ENCODE measurements at regions not wholly inside any gene's neighbourhood (a gene's known extent, or its start where the extent isn't known, plus 50 kb on each side); places are given as distances from the start of the nearest gene placed in this dataset.
"Not testable (repeated sequence)": the region's sequence is repeated elsewhere in the genome, so short reads cannot be mapped to it uniquely, and the experiment has no call there.

GRCh38 chr12:131429697-131430096 is 281.2 kb upstream of the SFSWAP start:
- intact Hi-C loops (cut with micrococcal nuclease); H3K27ac Mint-ChIP-seq: not testable (repeated sequence)
- H3K27me3 Mint-ChIP-seq: peaks cover 14 to 33% (median 17%) of the 10 kb centered on the region in 5 donors

GRCh38 chr12:131430158-131430742 is 280.6 kb upstream of the SFSWAP start:
- Mint-ChIP-seq H3K27ac (no peak overlapping the region), H3K27me3 (peaks cover 16 to 36% (median 23%) of the 10 kb centered on the region in 5 donors), H3K4me1 (no peaks in the 10 kb centered on the region), H3K4me3 (no peak overlapping the region), H3K36me3 (peaks cover 0 to 3% (median 0%) of the 10 kb centered on the region in 5 donors), H3K9me3 (peaks cover 0 to 19% (median 6%) of the 10 kb centered on the region in 11 donors)
- Histone ChIP-seq H3K27me3 (ENCODE audit: control insufficient read depth in 2 of 2, insufficient read depth in 2 of 2, low read length in 2 of 2) (no peaks in the 10 kb centered on the region), H3K4me1 (ENCODE audit: control insufficient read depth in 2 of 2, insufficient read depth in 2 of 2, low read length in 2 of 2) (no peaks in the 10 kb centered on the region), H3K4me3 (ENCODE audit: low read length) (no peak overlapping the region), H3K9me3 (ENCODE audit: control insufficient read depth in 2 of 3, low read length in 3 of 3) (no peaks in the 10 kb centered on the region), H3K27ac (ENCODE audit: low read depth, low read length) (no peak overlapping the region), H3K36me3 (ENCODE audit: control insufficient read depth in 2 of 3, insufficient read depth in 3 of 3, low read length in 3 of 3) (no peaks in the 10 kb centered on the region)
- ATAC-seq (no peak), DNase-seq (no peak)
- ChIA-PET CTCF (no interaction called here), POLR2A (no interaction called here)
- intact Hi-C loops (cut with micrococcal nuclease): no loop called here

More at GRCh38 chr12:131429697-131430096, 281.2 kb upstream of the SFSWAP start:
- H3K27me3 ChIP-seq (ENCODE audit: control insufficient read depth in 2 of 2, insufficient read depth in 2 of 2, low read length in 2 of 2); CTCF ChIA-PET; H3K9me3 ChIP-seq (ENCODE audit: control insufficient read depth in 2 of 3, low read length in 3 of 3); H3K36me3 ChIP-seq (ENCODE audit: control insufficient read depth in 2 of 3, insufficient read depth in 3 of 3, low read length in 3 of 3); H3K36me3 Mint-ChIP-seq; DNase-seq; POLR2A ChIA-PET; H3K4me3 Mint-ChIP-seq; H3K4me1 Mint-ChIP-seq; H3K27ac ChIP-seq (ENCODE audit: low read depth, low read length); ATAC-seq; H3K4me3 ChIP-seq (ENCODE audit: low read length); H3K4me1 ChIP-seq (ENCODE audit: control insufficient read depth in 2 of 2, insufficient read depth in 2 of 2, low read length in 2 of 2): not testable (repeated sequence)
- H3K9me3 Mint-ChIP-seq: peaks cover 3 to 24% (median 9%) of the 10 kb centered on the region in 11 donors

- ATAC-seq; H3K4me3 Mint-ChIP-seq; H3K4me1 ChIP-seq (ENCODE audit: control insufficient read depth in 2 of 2, insufficient read depth in 2 of 2, low read length in 2 of 2); H3K36me3 ChIP-seq (ENCODE audit: control insufficient read depth in 2 of 3, insufficient read depth in 3 of 3, low read length in 3 of 3); H3K4me1 Mint-ChIP-seq; H3K27me3 ChIP-seq (ENCODE audit: control insufficient read depth in 2 of 2, insufficient read depth in 2 of 2, low read length in 2 of 2); H3K36me3 Mint-ChIP-seq; H3K27ac ChIP-seq (ENCODE audit: low read depth, low read length); H3K4me3 ChIP-seq (ENCODE audit: low read length); H3K9me3 ChIP-seq (ENCODE audit: control insufficient read depth in 2 of 3, low read length in 3 of 3); H3K27ac Mint-ChIP-seq; intact Hi-C loops (cut with micrococcal nuclease); CTCF ChIA-PET; DNase-seq; POLR2A ChIA-PET: not testable (repeated sequence)
- H3K27me3 Mint-ChIP-seq: peaks cover 14 to 41% (median 27%) of the 10 kb centered on the region in 5 donors
- H3K9me3 Mint-ChIP-seq: peaks cover 0 to 12% (median 3%) of the 10 kb centered on the region in 11 donors
Measured at GRCh38 chr12:131431126-131431655, 279.7 kb upstream of the SFSWAP start.

GRCh38 chr12:131432532-131433260 is 278.2 kb upstream of the SFSWAP start:
- no peak overlapping the region for H3K27ac ChIP-seq (ENCODE audit: low read depth, low read length)
- POLR2A ChIA-PET: no interaction called here
- intact Hi-C loops (cut with micrococcal nuclease): no loop called here
- H3K27me3 Mint-ChIP-seq: peaks cover 14 to 52% (median 28%) of the 10 kb centered on the region in 5 donors
- no peaks in the 10 kb centered on the region for H3K4me1 ChIP-seq (ENCODE audit: control insufficient read depth in 2 of 2, insufficient read depth in 2 of 2, low read length in 2 of 2)
- H3K27me3 ChIP-seq (ENCODE audit: control insufficient read depth in 2 of 2, insufficient read depth in 2 of 2, low read length in 2 of 2): no peaks in the 10 kb centered on the region
- H3K27ac Mint-ChIP-seq: no peak overlapping the region
- ATAC-seq (no peak), DNase-seq (no peak)
- peaks cover 0 to 2% (median 0%) of the 10 kb centered on the region in 7 donors for H3K4me1 Mint-ChIP-seq
- H3K9me3 ChIP-seq (ENCODE audit: control insufficient read depth in 2 of 3, low read length in 3 of 3): no peaks in the 10 kb centered on the region
- CTCF ChIA-PET: no interaction called here
- H3K4me3 ChIP-seq (ENCODE audit: low read length): no peak overlapping the region
- H3K36me3 Mint-ChIP-seq: peaks cover 0 to 3% (median 0%) of the 10 kb centered on the region in 5 donors
- no peaks in the 10 kb centered on the region for H3K36me3 ChIP-seq (ENCODE audit: control insufficient read depth in 2 of 3, insufficient read depth in 3 of 3, low read length in 3 of 3)
- peaks cover 0 to 6% (median 2%) of the 10 kb centered on the region in 11 donors for H3K9me3 Mint-ChIP-seq
- no peak overlapping the region for H3K4me3 Mint-ChIP-seq

GRCh38 chr12:131434208-131435125 is 276.4 kb upstream of the SFSWAP start:
- intact Hi-C loops (cut with micrococcal nuclease): no loop called here
- no peak overlapping the region for H3K4me3 ChIP-seq (ENCODE audit: low read length)
- peaks cover 0 to 2% (median 0%) of the 10 kb centered on the region in 7 donors for H3K4me1 Mint-ChIP-seq
- no peaks in the 10 kb centered on the region for H3K27me3 ChIP-seq (ENCODE audit: control insufficient read depth in 2 of 2, insufficient read depth in 2 of 2, low read length in 2 of 2)
- H3K27ac ChIP-seq (ENCODE audit: low read depth, low read length): no peak overlapping the region
- H3K36me3 Mint-ChIP-seq: peaks cover 0 to 3% (median 0%) of the 10 kb centered on the region in 5 donors
- ChIA-PET CTCF (no interaction called here), POLR2A (no interaction called here)
- peak overlapping the region in 2 of 10 donors; percentile 23 to 27 for H3K4me3 Mint-ChIP-seq
- peaks cover 0 to 6% (median 2%) of the 10 kb centered on the region in 11 donors for H3K9me3 Mint-ChIP-seq
- H3K4me1 ChIP-seq (ENCODE audit: control insufficient read depth in 2 of 2, insufficient read depth in 2 of 2, low read length in 2 of 2): no peaks in the 10 kb centered on the region
- no peaks in the 10 kb centered on the region for H3K9me3 ChIP-seq (ENCODE audit: control insufficient read depth in 2 of 3, low read length in 3 of 3)
- peaks cover 14 to 48% (median 28%) of the 10 kb centered on the region in 5 donors for H3K27me3 Mint-ChIP-seq
- no peak for DNase-seq
- no peaks in the 10 kb centered on the region for H3K36me3 ChIP-seq (ENCODE audit: control insufficient read depth in 2 of 3, insufficient read depth in 3 of 3, low read length in 3 of 3)
- no peak for ATAC-seq
- no peak overlapping the region for H3K27ac Mint-ChIP-seq

- CTCF ChIA-PET: interaction anchor here (0.6 kb wide), 1 partner anchor 597 kb away, joined by 3 read pairs; no protein-coding TSS in a partner anchor
- POLR2A ChIA-PET: no interaction called here
- no peaks in the 10 kb centered on the region for H3K36me3 Mint-ChIP-seq
- no peaks in the 10 kb centered on the region for H3K36me3 ChIP-seq (ENCODE audit: control insufficient read depth in 2 of 3, insufficient read depth in 3 of 3, low read length in 3 of 3)
- DNase-seq: no peak
- no peaks in the 10 kb centered on the region for H3K4me1 ChIP-seq (ENCODE audit: control insufficient read depth in 2 of 2, insufficient read depth in 2 of 2, low read length in 2 of 2)
- H3K27me3 ChIP-seq (ENCODE audit: control insufficient read depth in 2 of 2, insufficient read depth in 2 of 2, low read length in 2 of 2): no peaks in the 10 kb centered on the region
- no peak for ATAC-seq
- H3K27ac ChIP-seq (ENCODE audit: low read depth, low read length): no peak overlapping the region
- H3K4me3 Mint-ChIP-seq: no peak overlapping the region
- no peaks in the 10 kb centered on the region for H3K9me3 ChIP-seq (ENCODE audit: control insufficient read depth in 2 of 3, low read length in 3 of 3)
- H3K27me3 Mint-ChIP-seq: peaks cover 11 to 33% (median 21%) of the 10 kb centered on the region in 5 donors
- no peak overlapping the region for H3K27ac Mint-ChIP-seq
- peaks cover 0 to 2% (median 0%) of the 10 kb centered on the region in 11 donors for H3K9me3 Mint-ChIP-seq
- intact Hi-C loops (cut with micrococcal nuclease): no loop called here
- H3K4me1 Mint-ChIP-seq: peaks cover 0 to 2% (median 0%) of the 10 kb centered on the region in 7 donors
- H3K4me3 ChIP-seq (ENCODE audit: low read length): no peak overlapping the region
Measured at GRCh38 chr12:131436922-131437705, 273.8 kb upstream of the SFSWAP start.

Data from naive thymus-derived CD4-positive, alpha-beta T cell (primary cell).